B cell (primary cell): ENCODE measurements at regions not wholly inside any gene's neighbourhood (a gene's known extent, or its start where the extent isn't known, plus 50 kb on each side); places are given as distances from the start of the nearest gene placed in this dataset.

Experiments
- EZH2 ChIP-seq: IDR thresholded peaks from 2 replicates; pipeline ENCODE4 v1.6.1; 2012; ENCODE audit warnings: borderline replicate concordance, low read depth, mild to moderate bottlenecking, moderate library complexity, low read length; ENCODE audit not compliant: insufficient read depth, poor library complexity, severe bottlenecking
- TF ChIP-seq, protein P1 (sequence below): fragments of 200-600 bp; IDR thresholded peaks from one replicate; pipeline ENCODE4 v1.8.0; 2022; ENCODE audit warnings: antibody characterized with exemption, mild to moderate bottlenecking

DNA sequence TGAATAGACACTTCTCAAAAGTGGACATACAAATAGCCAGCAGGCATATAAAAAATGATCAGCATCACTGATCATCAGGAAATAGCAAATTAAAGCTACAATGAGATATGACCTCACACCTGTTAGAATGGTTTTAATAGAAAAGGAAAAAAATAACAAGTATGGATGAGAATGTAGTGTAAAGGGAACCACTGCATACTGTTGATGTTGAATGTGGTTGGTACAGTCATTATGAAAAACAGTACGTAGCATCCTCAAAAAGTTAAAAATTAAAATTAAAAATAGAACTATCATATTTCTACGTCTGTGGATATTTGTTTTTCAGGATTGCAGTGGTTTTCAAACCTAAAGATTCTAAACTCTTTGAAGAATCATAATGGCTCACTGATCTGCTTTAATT is 215.1 kb upstream of the NREP start:
- TF ChIP-seq, protein P1, sequence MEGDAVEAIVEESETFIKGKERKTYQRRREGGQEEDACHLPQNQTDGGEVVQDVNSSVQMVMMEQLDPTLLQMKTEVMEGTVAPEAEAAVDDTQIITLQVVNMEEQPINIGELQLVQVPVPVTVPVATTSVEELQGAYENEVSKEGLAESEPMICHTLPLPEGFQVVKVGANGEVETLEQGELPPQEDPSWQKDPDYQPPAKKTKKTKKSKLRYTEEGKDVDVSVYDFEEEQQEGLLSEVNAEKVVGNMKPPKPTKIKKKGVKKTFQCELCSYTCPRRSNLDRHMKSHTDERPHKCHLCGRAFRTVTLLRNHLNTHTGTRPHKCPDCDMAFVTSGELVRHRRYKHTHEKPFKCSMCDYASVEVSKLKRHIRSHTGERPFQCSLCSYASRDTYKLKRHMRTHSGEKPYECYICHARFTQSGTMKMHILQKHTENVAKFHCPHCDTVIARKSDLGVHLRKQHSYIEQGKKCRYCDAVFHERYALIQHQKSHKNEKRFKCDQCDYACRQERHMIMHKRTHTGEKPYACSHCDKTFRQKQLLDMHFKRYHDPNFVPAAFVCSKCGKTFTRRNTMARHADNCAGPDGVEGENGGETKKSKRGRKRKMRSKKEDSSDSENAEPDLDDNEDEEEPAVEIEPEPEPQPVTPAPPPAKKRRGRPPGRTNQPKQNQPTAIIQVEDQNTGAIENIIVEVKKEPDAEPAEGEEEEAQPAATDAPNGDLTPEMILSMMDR, result no peak
- TF ChIP-seq EZH2, result no peak
